ENCODE measurements at regions not wholly inside any gene's neighbourhood (a gene's known extent, or its start where the extent isn't known, plus 50 kb on each side); places are given as distances from the start of the nearest gene placed in this dataset.
"Not testable (repeated sequence)": the region's sequence is repeated elsewhere in the genome, so short reads cannot be mapped to it uniquely, and the experiment has no call there.

DNA sequence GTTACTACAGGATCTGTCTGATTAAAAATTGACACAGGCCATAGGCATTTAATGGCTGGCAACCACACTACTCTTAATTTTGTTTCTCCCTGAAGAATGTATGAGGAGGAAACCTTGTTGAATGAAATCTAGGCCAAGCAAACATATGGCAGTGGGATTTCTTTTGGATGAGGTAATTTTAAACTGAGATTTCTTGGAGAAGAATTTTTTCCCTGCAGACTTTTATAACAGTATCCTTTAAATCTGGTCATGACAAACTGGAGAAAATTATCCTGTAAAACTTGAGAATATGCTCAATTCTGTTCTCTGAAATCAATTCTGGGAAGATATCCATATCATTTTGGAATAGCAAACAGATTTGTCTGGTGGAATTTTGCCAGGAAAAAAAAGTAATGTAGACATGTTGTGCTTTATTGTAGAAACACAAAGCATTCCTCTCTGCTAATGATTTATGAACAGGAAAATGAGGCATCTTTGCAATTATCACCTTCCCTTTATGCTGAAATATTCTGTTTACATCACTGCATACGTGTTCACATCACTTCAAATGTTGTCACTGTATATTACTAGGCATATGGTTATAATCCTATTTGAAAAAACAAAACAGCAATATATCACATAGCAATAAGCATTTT is 108.3 kb upstream of the ARSJ start:
- DNase-seq (ENCODE audit: low read depth in 2 of 2): no peak

DNA sequence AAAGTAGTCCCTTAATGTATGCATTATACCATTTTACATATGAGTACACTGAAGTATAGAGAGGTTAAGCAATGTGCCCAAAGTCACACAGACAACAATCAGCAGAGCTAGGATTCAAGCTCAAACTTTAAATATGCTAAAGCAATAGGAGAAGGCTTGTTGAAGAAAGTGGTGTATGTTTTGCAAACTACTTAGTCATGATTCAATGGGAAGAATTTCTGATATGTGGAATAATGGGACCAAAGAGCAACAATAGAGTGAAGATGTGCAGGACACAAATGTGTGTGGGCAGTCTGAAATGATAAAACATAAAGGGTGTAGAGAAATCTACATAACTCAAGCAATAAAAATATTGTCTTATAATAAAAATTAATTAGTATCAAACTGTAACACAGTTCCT is 109.0 kb upstream of the ARSJ start:
- no peak for DNase-seq (ENCODE audit: low read depth in 2 of 2)

DNA sequence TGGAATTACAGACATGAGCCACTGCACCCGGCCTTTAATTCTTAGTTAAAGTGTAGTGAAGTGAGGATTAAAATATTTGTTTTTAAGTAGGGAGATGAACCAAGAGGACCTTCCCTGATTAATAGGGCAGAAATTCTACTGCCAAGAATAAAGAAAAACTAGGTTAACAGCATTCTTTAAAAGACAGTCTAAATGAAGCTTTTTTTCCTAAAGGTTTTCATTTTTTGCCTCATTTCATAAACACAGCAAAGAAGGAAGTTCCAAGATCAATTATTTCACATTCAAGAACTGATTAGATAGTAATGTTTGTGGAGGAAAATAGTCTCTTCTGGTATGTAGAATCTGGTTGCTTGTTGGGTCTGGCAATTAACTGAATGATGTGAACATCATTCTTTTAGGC is 112.1 kb upstream of the ARSJ start:
- DNase-seq (ENCODE audit: low read depth in 2 of 2): no peak

DNA sequence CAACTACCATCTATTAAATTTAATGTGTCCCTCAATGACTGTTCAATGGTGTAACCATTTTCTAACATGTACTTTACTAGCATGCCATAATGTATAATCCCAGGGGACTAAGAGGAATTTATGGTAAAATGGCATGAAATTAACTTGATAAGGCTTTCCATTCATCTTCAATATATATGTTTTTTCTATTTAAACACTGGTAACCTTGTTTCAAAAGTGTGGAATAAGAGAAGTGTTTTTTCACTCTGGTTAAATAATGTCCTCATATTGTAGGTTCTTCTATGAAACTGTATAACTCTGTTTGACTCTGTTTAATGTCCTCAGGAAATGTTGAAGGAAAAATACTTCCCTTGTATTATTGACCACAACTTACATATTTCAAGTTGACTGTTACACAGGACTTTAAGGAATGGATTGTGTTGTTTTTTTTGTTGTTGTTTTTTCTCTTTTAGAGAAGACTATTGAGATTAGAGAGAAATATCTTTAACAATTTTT is 113.8 kb upstream of the ARSJ start:
- no peak for DNase-seq (ENCODE audit: low read depth in 2 of 2)

DNA sequence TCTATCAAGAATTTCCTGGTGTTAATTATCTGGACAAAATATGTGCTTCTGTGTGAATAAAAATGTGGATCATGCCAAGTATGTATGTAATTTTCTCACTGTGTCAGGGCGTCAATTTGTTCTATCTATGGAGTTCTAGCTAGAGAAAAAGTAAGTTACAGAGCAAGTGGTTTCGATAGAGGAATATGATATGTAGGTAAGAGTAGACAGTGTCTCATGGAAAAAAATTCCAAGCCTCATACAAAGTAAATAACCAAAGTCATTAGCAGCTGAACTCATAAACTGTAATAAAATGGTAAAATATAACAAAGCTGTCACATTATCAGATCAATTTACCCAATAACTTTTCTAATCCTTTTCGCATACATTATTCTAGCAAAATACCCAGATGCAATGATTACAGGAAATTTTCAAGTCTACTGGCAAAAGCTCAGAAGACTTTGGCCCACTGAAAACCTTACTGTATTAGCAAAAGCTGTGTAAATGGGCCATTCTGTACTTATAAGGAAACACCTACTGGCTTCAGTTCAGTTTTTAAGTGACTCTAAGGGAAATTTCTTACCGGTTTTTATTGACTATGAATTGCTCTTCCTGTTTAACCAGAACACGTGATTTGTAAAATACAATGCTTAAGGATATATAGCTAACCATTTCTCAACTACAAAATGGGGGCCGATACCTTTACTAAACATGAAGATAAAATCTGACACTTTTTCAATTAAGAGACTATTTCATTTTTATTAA is 121.0 kb upstream of the ARSJ start:
- no peak for DNase-seq (ENCODE audit: low read depth in 2 of 2)

DNA sequence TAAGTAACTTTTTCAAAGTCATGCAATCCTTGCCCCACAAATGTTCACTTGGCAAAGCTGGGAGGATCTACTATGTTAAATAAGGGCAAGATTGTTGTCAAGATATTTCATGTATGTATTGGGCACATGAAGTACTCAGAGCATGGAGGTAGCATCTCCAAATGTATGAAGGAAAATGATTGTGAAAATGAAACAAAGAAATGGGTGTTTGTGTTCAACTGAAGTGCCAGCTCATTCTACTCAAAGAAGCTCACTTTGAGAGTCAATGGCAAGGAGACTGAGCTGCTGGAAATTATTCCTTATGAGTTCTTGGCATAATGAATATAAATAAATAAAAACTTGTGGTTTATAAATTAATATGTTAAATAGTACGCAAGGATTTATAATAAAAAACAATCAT is 124.5 kb upstream of the ARSJ start:
- DNase-seq (ENCODE audit: low read depth in 2 of 2): no peak

DNA sequence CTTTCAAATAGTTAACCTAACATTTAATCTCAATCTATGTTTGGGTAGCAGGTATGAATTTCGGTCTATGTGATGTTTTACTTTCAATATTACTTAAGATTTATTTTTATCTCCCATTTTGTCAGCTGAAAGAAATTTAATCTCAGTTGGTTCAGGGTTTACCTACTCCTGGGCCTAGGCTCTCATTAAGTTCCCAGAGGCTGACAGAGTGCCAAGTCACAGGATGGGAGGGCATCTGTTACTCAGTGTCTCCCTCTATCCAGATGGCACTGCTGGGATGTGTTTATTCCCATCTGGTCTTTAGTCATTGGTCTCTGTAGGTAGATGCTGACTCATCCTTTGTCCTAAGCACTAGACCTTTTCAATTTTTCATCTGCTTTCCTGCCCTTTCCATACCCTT is 129.4 kb upstream of the ARSJ start:
- no peak for DNase-seq (ENCODE audit: low read depth in 2 of 2)

DNA sequence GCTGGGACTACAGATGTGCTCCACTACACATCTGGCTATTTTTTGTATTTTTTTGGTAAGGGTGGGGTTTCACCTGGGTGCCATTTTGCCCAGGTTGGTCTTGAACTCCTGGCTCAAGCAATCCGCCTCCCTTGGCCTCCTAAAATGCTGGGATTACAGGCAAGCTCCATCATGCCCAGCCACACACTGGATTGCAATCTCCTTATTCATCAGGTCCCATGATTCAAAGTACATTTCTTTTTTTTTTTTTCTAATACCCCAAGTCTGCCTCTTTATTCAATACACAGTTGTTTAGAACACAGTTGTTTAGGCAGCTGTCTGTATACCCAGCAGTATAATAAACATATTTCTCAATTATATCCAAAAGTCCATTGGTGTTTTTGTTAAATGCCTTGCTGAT is 130.3 kb upstream of the ARSJ start:
- no peak for DNase-seq (ENCODE audit: low read depth in 2 of 2)

DNA sequence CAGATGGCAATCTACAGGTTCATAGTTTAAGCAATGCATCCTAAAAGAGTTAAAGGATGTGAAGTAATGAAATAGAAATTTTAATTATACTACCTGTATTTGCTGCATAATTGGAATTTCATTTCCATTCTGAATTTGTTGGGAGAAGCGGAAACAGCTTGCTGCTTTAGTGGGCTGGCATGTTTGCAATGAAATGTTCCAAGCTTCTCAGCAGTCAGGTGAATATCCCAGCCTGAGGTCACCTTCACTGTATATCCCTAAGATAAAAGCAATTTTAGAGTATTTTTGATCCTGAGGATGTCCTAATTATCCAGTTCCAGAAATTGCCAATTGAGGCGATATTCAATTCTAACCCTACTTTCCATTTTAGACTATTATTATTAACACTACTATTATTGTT is 136.1 kb upstream of the ARSJ start:
- DNase-seq (ENCODE audit: low read depth in 2 of 2): no peak

DNA sequence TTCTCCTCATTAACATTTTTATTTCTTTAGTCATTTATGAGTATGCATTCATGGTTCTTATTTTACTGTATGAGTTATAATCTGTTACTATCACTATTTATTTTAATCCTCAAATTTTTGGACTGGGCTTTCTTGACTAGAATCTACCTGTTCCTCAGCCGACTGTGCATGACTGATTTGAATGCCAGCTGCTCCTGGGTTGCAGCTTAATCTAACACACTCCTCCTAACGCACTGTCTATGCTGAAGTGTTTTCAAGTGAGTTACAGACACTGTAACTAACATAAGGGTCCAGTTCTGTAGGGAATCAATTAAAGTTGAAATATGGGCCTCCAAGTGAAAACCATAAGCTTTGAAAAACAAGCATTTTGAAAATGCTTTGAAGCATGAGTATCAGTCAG is 137.4 kb upstream of the ARSJ start:
- no peak for DNase-seq (ENCODE audit: low read depth in 2 of 2)

DNA sequence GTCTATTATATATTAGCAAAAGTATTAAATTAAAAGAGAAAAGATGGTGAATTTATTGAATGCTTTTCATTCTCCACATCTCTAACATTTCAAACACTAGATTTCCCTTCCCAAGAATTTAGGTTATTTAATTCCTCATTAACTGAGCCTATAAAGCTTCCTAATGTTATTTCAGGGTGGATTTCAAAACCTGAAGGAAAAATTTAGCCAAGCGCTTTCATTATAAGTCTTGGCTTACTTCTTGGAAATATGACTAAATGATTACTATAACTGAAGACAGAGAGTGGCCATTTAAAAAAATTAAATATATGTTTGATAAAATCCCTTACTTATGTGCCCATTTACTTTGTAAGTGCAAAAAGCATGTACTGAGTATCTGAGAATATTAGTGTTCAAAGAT is 141.8 kb upstream of the ARSJ start:
- no peak for DNase-seq (ENCODE audit: low read depth in 2 of 2)

DNA sequence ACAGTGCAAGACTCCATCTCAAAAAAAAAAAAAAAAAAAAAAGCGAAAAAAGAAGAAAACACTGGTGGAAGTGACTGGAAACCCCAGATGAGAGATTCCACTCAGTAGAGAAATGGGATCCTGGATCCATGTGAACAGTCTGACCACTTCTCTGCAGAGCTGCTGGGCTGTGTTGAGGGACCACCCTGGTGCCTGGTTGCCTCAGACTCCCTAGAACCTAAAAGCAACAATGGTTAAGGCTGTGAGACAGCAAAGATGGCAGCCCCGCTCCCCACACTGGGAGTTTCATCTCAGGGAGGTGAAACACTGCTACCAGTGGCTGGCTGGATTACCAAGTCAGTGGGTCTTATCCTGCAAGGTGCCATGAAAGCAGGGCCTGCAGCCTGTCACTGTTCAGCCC is 152.8 kb upstream of the ARSJ start:
- no peak for DNase-seq (ENCODE audit: low read depth in 2 of 2)

DNA sequence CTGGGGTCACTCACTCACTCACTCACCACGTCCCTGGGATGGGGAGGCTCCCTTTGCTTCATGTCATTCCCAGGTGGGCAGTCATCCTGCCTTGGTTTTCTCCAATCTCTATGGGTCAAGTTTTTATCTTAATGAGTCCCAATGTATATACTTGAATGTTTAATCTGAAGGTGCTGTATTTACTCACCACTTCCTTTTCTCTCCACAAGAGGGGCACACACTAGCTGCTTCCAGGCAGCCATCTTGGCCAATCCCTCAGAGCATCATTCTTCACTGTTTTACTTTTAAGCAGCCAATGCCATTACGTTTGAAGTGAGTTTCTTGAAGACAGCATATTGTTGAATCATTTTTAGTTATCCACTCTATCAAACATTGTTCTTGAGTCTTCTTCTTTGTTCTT is 153.4 kb upstream of the ARSJ start:
- DNase-seq (ENCODE audit: low read depth in 2 of 2): no peak

DNA sequence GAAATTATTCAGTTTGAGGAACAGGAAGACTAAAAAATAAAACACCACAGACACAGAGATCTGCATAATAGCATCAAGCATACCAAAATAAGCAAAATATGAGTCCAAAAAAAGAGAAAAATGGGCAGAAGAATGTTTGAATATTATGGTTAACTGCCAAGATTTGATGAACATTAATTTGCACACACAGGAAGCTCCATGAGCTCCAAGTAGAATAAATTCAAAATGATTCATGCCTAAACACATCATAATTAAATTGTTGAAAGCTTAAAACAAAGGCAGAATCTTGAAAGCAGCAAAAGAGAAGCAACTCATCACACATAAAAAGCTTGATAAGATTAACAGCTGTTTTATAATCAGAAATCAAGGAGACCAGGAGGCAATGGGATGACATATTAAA is 156.6 kb upstream of the ARSJ start:
- no peak for DNase-seq (ENCODE audit: low read depth in 2 of 2)

DNA sequence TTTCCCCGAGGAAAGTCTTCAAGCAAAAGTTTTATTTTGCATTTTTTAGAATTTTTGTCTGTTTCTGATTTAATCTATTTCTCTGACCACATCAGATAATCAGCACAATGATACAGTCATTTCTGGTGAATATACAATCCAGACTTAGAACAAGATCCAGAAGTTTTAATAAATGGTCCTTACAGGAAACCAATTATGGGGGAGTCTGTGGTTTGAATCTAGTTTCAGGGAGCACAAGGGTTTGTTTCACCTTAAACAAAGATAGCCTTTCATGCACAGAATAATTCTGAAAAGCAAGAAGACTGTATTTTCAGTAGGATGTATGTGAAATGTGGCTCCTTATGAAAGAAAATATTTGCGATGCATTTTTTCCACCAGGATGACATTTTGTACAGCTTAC is 158.5 kb upstream of the ARSJ start:
- DNase-seq (ENCODE audit: low read depth in 2 of 2): no peak

DNA sequence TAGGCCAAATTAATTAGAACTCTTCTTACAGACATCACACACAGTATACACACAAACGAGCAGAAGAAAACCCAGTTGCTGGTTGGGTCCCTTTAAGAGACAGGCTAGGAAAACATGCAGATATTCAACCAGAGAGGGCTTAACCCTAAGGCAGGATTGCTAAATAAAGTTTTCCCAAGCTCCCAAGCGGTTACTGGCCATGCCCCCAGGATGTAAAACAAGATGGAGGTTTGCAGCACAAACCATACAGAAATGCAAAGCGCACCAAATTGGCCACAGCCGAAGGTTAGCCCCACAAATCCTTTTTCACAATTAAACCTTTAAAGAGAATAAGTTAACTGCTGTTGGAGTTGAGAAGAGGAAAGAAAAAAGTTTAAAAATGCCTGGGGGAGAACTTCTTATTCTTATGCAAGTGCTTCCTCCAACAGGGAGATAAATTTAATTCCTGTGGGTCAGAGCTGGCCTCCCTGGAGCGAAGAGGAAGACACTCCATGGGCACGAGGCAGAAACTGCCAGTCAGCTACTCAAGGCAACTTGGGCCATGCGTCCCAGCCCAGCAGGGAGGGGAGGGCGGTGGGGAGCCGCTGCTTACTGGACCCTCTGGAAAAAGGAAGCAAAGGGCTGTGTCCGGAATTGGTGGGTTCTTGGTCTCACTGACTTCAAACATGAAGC is 167.6 kb upstream of the ARSJ start:
- no peak for DNase-seq (ENCODE audit: low read depth in 2 of 2)

DNA sequence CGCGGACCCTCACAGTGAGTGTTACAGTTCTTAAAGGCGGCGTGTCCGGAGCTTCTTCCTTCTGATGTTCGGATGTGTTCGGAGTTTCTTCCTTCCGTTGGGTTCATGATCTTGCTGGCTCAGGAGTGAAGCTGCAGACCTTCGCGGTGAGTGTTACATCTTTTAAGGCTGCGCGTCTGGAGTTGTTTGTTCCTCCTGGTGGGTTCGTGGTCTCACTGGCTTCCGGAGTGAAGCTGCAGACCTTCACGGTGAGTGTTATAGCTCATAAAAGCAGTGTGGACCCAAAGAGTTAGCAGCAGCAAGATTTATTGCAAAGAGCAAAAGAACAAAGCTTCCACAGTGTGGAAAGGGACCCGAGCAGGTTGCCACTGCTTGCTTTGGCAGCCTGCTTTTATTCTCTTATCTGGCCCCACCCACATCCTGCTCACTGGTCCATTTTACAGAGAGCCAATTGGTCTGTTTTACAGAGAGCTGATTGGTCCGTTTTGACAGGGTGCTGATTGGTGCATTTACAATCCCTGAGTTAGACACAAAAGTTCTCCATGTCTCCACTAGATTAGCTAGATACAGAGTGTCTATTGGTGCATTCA is 168.3 kb upstream of the ARSJ start:
- not testable (repeated sequence) for DNase-seq (ENCODE audit: low read depth in 2 of 2)

DNA sequence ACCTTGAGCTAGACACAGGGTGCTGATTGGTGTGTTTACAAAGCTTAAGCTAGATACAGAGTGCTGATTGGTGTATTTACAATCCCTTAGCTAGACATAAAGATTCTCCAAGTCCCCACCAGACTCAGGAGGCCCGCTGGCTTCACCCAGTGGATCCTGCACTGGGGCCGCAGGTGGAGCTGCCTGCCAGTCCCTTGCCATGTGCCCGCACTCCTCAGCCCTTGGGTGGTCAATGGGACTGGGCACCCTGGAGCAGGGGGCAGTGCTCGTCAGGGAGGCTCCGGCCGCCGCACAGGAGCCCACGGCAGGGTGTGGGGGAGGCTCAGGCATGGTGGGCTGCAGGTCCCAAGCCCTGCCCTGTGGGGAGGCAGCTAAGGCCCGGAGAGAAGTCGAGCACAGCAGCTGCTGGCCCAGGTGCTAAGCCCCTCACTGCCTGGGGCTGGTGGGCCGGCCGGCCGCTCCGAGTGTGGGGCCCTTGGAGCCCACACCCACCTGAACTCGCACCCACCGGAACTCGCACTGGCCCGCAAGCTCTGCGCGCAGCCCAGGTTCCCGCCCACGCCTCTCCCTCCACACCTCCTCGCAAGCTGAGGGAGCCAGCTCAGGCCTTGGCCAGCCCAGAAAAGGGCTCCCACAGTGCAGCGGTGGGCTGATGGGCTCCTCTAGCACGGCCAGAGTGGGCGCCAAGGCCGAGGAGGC is 169.1 kb upstream of the ARSJ start:
- not testable (repeated sequence) for DNase-seq (ENCODE audit: low read depth in 2 of 2)

DNA sequence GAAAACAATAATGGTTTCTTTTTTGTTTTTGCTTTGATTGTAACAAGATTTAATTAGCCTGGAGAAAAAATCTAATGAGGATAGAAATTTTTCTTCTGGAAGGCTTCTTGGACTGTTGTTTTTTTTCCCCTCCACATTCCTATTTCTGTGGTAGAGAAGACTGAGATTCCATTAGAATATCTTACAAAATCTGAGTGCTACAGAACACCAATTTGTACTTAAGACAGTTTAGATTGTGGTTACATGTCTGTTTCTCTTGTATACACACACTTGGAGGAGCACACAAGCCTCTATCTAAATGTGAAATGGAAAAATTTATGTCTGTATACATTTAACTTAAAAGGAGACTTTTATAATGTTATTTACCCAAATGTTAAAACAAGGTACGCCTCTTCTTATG is 176.9 kb upstream of the ARSJ start:
- no peak for DNase-seq (ENCODE audit: low read depth in 2 of 2)

DNA sequence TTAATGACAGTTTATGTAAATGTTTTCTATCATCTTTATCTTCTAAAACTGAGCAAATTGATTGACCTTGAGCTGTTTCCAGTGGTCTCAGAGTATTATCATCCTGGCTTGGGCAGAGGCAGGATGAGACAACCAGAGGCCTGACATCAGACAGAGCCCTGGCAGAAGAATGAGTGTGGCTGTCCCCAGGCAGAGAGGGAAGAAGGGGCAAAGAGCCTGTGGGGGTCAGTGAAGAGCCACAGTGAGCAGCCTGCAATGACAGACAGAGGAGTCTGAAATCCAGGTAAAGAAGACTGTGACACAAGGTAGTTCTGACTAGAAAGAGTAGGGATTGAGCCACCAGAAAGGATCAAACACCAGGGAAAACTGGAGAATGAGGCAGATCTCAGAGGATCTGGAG is 182.4 kb upstream of the ARSJ start:
- DNase-seq (ENCODE audit: low read depth in 2 of 2): no peak

DNA sequence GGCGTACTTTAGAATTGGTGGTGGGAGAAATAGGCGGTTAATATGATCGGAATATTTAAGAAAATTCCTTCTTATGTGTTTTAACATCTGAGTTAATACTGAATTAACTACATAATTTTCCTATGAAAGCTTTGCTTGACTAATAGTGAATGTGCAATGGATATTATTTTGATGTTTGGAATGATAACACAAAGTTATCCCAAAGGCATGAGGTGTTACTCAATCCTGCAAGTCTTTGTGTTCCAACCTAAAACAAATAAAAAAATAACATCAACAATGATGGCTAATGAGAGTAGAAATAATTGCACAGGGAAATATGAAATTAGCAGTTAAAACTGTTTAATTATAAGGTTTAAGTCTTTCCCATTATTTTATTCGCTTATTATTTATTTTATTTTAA is 183.6 kb upstream of the ARSJ start:
- DNase-seq (ENCODE audit: low read depth in 2 of 2): no peak

DNA sequence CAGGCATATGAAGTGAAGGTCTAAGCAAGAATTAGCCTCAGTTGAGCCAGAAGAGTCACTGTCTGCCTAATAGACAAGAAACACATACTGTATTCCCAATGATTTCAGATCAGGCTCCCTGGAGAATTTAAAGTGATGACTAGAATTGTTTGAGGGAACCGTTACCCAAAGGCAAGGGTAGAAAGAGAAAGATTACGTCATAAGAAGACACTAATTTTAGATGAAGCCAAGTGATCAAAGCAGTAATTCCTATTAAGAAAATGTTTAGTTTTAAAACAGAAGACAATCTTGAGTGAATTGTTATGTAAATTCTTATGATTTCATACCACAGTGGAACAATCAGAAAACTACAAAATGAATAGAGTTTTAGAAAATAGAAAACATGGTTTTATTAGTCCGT is 194.5 kb upstream of the ARSJ start:
- no peak for DNase-seq (ENCODE audit: low read depth in 2 of 2)
